IMR-90 (cell line): ENCODE measurements at regions not wholly inside any gene's neighbourhood (a gene's known extent, or its start where the extent isn't known, plus 50 kb on each side); places are given as distances from the start of the nearest gene placed in this dataset.

ENCODE experiments used
- ATAC-seq: fragments of 200-7000 bp; cut with Tn5 transposase; 2 replicates; pipeline ENCODE4 v1.9.1; 2020; ENCODE audit warnings: low read depth, mild to moderate bottlenecking, moderate library complexity
- BruUV-seq: library from RNA; stranded (reverse); fragments of 400-500 nt; replicated peaks from 2 replicates; lab custom pipeline; 2021; lab: Mats Ljungman, UMichigan
- CTCF ChIA-PET: fragments of 300-600 bp; formaldehyde crosslinking; extraction: SDS; loops from one replicate; lab custom pipeline; 2021; ENCODE audit warnings: antibody characterized with exemption; lab: Yijun Ruan, JAX
- POLR2A ChIA-PET: fragments of 300-600 bp; sonication (Branson Sonifier 250); formaldehyde crosslinking; loops from one replicate; lab custom pipeline; 2022; ENCODE audit warnings: antibody characterized with exemption; ENCODE audit not compliant: unreplicated experiment; lab: Charles Lee
- DNase-seq: peaks from one replicate; pipeline ENCODE4 v3.0.0; 2013
- H2AFZ ChIP-seq: replicated peaks from 2 replicates; pipeline ENCODE3; 2013; ENCODE audit warnings: low read length, mild to moderate bottlenecking; ENCODE audit not compliant: poor library complexity
- H2AK5ac ChIP-seq: 2 replicates; pipeline ENCODE4 v1.6.1; 2013; ENCODE audit warnings: low read depth, low read length, inconsistent platforms
- H2AK9ac ChIP-seq: replicated peaks from 2 replicates; pipeline ENCODE3; 2013; ENCODE audit warnings: mild to moderate bottlenecking, low read depth, low read length, moderate library complexity; ENCODE audit not compliant: poor library complexity
- H2BK120ac ChIP-seq: 2 replicates; pipeline ENCODE4 v1.6.1; 2013; ENCODE audit warnings: low read depth, low read length, inconsistent platforms
- H2BK15ac ChIP-seq: 3 replicates; pipeline ENCODE4 v1.6.1; 2013; ENCODE audit warnings: low read depth, low read length, inconsistent platforms
- H2BK20ac ChIP-seq: 2 replicates; pipeline ENCODE4 v1.6.1; 2013; ENCODE audit warnings: low read depth, mild to moderate bottlenecking, inconsistent platforms, low read length, moderate library complexity
- H2BK5ac ChIP-seq: 2 replicates; pipeline ENCODE4 v1.6.1; 2013; ENCODE audit warnings: mild to moderate bottlenecking, low read depth, low read length, inconsistent platforms; ENCODE audit not compliant: poor library complexity, severe bottlenecking
- H3K14ac ChIP-seq: replicated peaks from 2 replicates; pipeline ENCODE4 v1.6.1; 2013; ENCODE audit warnings: low read depth, low read length, inconsistent platforms
- H3K18ac ChIP-seq: 2 replicates; pipeline ENCODE4 v1.6.1; 2013; ENCODE audit warnings: low read depth, low read length, control low read depth
- H3K23ac ChIP-seq: 2 replicates; pipeline ENCODE4 v1.6.1; 2013; ENCODE audit warnings: low read depth, low read length, inconsistent platforms
- H3K27ac ChIP-seq: 2 replicates; pipeline ENCODE4 v1.5.1; 2013; ENCODE audit warnings: mild to moderate bottlenecking, control low read depth, low read length; ENCODE audit not compliant: insufficient read depth
- H3K27me3 ChIP-seq: 2 replicates; pipeline ENCODE4 v1.6.1; 2013; ENCODE audit warnings: low read length; ENCODE audit not compliant: control insufficient read depth, insufficient read depth
- H3K36me3 ChIP-seq: 2 replicates; pipeline ENCODE4 v1.6.1; 2013; ENCODE audit warnings: low read length, mixed read lengths; ENCODE audit not compliant: control insufficient read depth, insufficient read depth
- H3K4ac ChIP-seq: 2 replicates; pipeline ENCODE4 v1.6.1; 2013; ENCODE audit warnings: low read depth, low read length, inconsistent platforms
- H3K4me1 ChIP-seq: 2 replicates; pipeline ENCODE4 v1.6.1; 2013; ENCODE audit warnings: low read length, mixed read lengths; ENCODE audit not compliant: control insufficient read depth, insufficient read depth
- H3K4me2 ChIP-seq: 2 replicates; pipeline ENCODE4 v1.6.1; 2013; ENCODE audit warnings: low read depth, mild to moderate bottlenecking, control low read depth, low read length, moderate library complexity
- H3K4me3 ChIP-seq: 2 replicates; pipeline ENCODE4 v1.5.1; 2013; ENCODE audit warnings: low read depth, mild to moderate bottlenecking, control low read depth, low read length, moderate library complexity; ENCODE audit not compliant: insufficient read depth
- H3K56ac ChIP-seq: 2 replicates; pipeline ENCODE4 v1.6.1; 2013; ENCODE audit warnings: low read length, inconsistent platforms; ENCODE audit not compliant: insufficient read depth; ENCODE audit errors: extremely low read depth
- H3K79me1 ChIP-seq, 2 experiments: 2 replicates each; pipeline ENCODE4 v1.6.1; 2013; ENCODE audit warnings: low read length in 2 of 2, inconsistent platforms in 1 of 2, low read depth in 1 of 2
- H3K9ac ChIP-seq: 2 replicates; pipeline ENCODE4 v1.6.1; 2013; ENCODE audit warnings: low read depth, low read length, control low read depth
- H3K9me1 ChIP-seq: 2 replicates; pipeline ENCODE4 v1.6.1; 2013; ENCODE audit warnings: low read length, inconsistent platforms; ENCODE audit not compliant: insufficient read depth
- H3K9me3 ChIP-seq: 2 replicates; pipeline ENCODE4 v1.6.1; 2013; ENCODE audit warnings: low read length; ENCODE audit not compliant: control insufficient read depth, insufficient read depth
- H4K20me1 ChIP-seq: 2 replicates; pipeline ENCODE4 v1.6.1; 2013; ENCODE audit warnings: low read length, inconsistent platforms; ENCODE audit not compliant: insufficient read depth
- H4K5ac ChIP-seq: 2 replicates; pipeline ENCODE4 v1.6.1; 2013; ENCODE audit warnings: mild to moderate bottlenecking, low read depth, low read length, control low read depth
- H4K8ac ChIP-seq, 2 experiments: 2 replicates each; pipeline ENCODE4 v1.6.1; 2013; ENCODE audit warnings: low read depth in 2 of 2, low read length in 2 of 2, control low read depth in 1 of 2, inconsistent platforms in 1 of 2
- H4K91ac ChIP-seq: 2 replicates; pipeline ENCODE4 v1.6.1; 2013; ENCODE audit warnings: low read depth, low read length, inconsistent platforms; ENCODE audit not compliant: insufficient read depth
- BHLHE40 ChIP-seq: fragments of 150-350 bp; IDR thresholded peaks from 2 replicates; pipeline ENCODE4 v1.6.1; 2016; ENCODE audit warnings: mild to moderate bottlenecking, low read depth, low read length
- CEBPB ChIP-seq: IDR thresholded peaks from 2 replicates; pipeline ENCODE4 v1.6.1; 2012; ENCODE audit warnings: low read depth, low read length, improper control_type of control experiment
- CTCF ChIP-seq: conservative IDR thresholded peaks from 2 replicates; pipeline ENCODE4 v1.5.1; 2012; ENCODE audit warnings: mild to moderate bottlenecking, low read depth, low read length, improper control_type of control experiment
- ELK1 ChIP-seq: fragments of 150-350 bp; IDR thresholded peaks from 2 replicates; pipeline ENCODE4 v1.6.1; 2016; ENCODE audit warnings: low read depth, mild to moderate bottlenecking, low read length, moderate library complexity, borderline replicate concordance
- FOS ChIP-seq: fragments of 150-350 bp; IDR thresholded peaks from 2 replicates; pipeline ENCODE4 v1.6.1; 2016; ENCODE audit warnings: low read depth, low read length
- MAZ ChIP-seq: IDR thresholded peaks from 2 replicates; pipeline ENCODE4 v1.6.1; 2012; ENCODE audit warnings: low read depth, mild to moderate bottlenecking, low read length, improper control_type of control experiment, moderate library complexity, borderline replicate concordance
- MXI1 ChIP-seq: IDR thresholded peaks from 2 replicates; pipeline ENCODE4 v1.6.1; 2012; ENCODE audit warnings: low read depth, mild to moderate bottlenecking, low read length, moderate library complexity, borderline replicate concordance
- RAD21 ChIP-seq: IDR thresholded peaks from 2 replicates; pipeline ENCODE4 v1.6.1; 2012; ENCODE audit warnings: low read length, improper control_type of control experiment
- RCOR1 ChIP-seq: IDR thresholded peaks from 2 replicates; pipeline ENCODE4 v1.6.1; 2012; ENCODE audit warnings: mild to moderate bottlenecking, low read length, improper control_type of control experiment; ENCODE audit not compliant: insufficient replicate concordance
- USF2 ChIP-seq: fragments of 150-350 bp; IDR thresholded peaks from 2 replicates; pipeline ENCODE4 v1.6.1; 2017; ENCODE audit warnings: mild to moderate bottlenecking, antibody characterized with exemption, low read length, low read depth
- WGBS, 2 experiments: methylation state at CpG; one replicate each; pipeline versions ENCODE4 v1.1.5 to v1.1.7; 2013; ENCODE audit warnings: missing lambda C conversion rate in 2 of 2; ENCODE audit not compliant: insufficient read length in 1 of 2; ENCODE audit errors: extremely low coverage in 2 of 2; 5-methylcytosine and 5-hydroxymethylcytosine counted together
- dilution Hi-C: fragments of 300-500 bp; cut with HindIII; formaldehyde crosslinking; loops from one replicate; pipeline ENCODE4 v1.14.3; 2018; ENCODE audit warnings: low sequenced_read_pairs; ENCODE audit not compliant: unreplicated experiment
- in situ Hi-C: fragments of 300-500 bp; cut with MboI; formaldehyde crosslinking; loops from 3 replicates; pipeline ENCODE4 v1.14.3; 2019; ENCODE audit warnings: low sequenced_read_pairs, inconsistent platforms, mixed read lengths
- intact Hi-C: fragments of 100-400 bp; cut with micrococcal nuclease; formaldehyde crosslinking; loops from 2 replicates; pipeline ENCODE4 v1.10.0; 2022

- Histone ChIP-seq H2AK5ac (no peak overlapping the region), H3K23ac (no peak overlapping the region), H3K9me1 (no peaks in the 10 kb centered on the region), H4K91ac (no peak overlapping the region), H4K20me1 (no peaks in the 10 kb centered on the region), H2BK15ac (no peak overlapping the region), H3K14ac (no peak overlapping the region), H3K56ac (no peak overlapping the region), H2BK120ac (no peak overlapping the region), H3K4me3 (no peak overlapping the region), H2BK20ac (no peak overlapping the region), H3K18ac (no peak overlapping the region), H3K27me3 (no peaks in the 10 kb centered on the region), H4K5ac (no peak overlapping the region), H4K8ac (no peak overlapping the region), H3K36me3 (no peaks in the 10 kb centered on the region), H3K4ac (no peak overlapping the region), H3K9me3 (peaks cover 39% of the 10 kb centered on the region), H2AK9ac (no peak overlapping the region), H2AFZ (peak overlapping the region; percentile 72), H3K27ac (no peak overlapping the region), H3K9ac (no peak overlapping the region), H2BK5ac (no peak overlapping the region), H3K4me2 (no peak overlapping the region), H3K4me1 (no peaks in the 10 kb centered on the region), H3K79me1 (no peaks in the 10 kb centered on the region)
- no peak for ATAC-seq
- intact Hi-C loops (no loop called here), in situ Hi-C loops (no loop called here), dilution Hi-C loops (no loop called here)
- CTCF ChIA-PET, result no interaction called here
- WGBS, 2 experiments, result 55% methylated on average over 5 of the region's 12 CpGs; no CpG with 5 or more reads in 1 of the 2 experiments
- BruUV-seq, result no TSS peak
- TF ChIP-seq MAZ (no peak), USF2 (no peak), BHLHE40 (no peak), CTCF (no peak), MXI1 (no peak), ELK1 (no peak), RCOR1 (no peak), RAD21 (no peak), FOS (no peak), CEBPB (no peak)
- DNase-seq, result no peak
- POLR2A ChIA-PET, result no interaction called here
Observed at GRCh38 chr5:3335301-3335700, 260.3 kb upstream of the IRX1 start.
